KOPT-K1 (cell line): ENCODE measurements at regions not wholly inside any gene's neighbourhood (a gene's known extent, or its start where the extent isn't known, plus 50 kb on each side); places are given as distances from the start of the nearest gene placed in this dataset.
"Not testable (repeated sequence)": the region's sequence is repeated elsewhere in the genome, so short reads cannot be mapped to it uniquely, and the experiment has no call there.

Source experiments
- H3K27ac ChIP-seq: fragments of 200-600 bp; sonication (generic); 2 replicates; pipeline ENCODE4 v1.5.1; 2016; ENCODE audit warnings: antibody characterized with exemption, mild to moderate bottlenecking, low read depth, low read length; ENCODE audit not compliant: poor library complexity, severe bottlenecking
- H3K36me3 ChIP-seq: fragments of 200-600 bp; sonication (generic); 2 replicates; pipeline ENCODE4 v1.5.1; 2017; ENCODE audit warnings: antibody characterized with exemption, mild to moderate bottlenecking, low read length, moderate library complexity; ENCODE audit not compliant: insufficient read depth
- H3K9me3 ChIP-seq: fragments of 200-600 bp; sonication (generic); 2 replicates; pipeline ENCODE4 v1.5.1; 2017; ENCODE audit warnings: antibody characterized with exemption, low read length, mild to moderate bottlenecking; ENCODE audit not compliant: insufficient read depth, poor library complexity, severe bottlenecking

- Histone ChIP-seq H3K27ac (no peak overlapping the region), H3K9me3 (no peaks in the 10 kb centered on the region), H3K36me3 (no peaks in the 10 kb centered on the region)
These were observed 230.8 kb downstream of the TFAP2B start for GRCh38 chr6:51049288-51049982.

DNA sequence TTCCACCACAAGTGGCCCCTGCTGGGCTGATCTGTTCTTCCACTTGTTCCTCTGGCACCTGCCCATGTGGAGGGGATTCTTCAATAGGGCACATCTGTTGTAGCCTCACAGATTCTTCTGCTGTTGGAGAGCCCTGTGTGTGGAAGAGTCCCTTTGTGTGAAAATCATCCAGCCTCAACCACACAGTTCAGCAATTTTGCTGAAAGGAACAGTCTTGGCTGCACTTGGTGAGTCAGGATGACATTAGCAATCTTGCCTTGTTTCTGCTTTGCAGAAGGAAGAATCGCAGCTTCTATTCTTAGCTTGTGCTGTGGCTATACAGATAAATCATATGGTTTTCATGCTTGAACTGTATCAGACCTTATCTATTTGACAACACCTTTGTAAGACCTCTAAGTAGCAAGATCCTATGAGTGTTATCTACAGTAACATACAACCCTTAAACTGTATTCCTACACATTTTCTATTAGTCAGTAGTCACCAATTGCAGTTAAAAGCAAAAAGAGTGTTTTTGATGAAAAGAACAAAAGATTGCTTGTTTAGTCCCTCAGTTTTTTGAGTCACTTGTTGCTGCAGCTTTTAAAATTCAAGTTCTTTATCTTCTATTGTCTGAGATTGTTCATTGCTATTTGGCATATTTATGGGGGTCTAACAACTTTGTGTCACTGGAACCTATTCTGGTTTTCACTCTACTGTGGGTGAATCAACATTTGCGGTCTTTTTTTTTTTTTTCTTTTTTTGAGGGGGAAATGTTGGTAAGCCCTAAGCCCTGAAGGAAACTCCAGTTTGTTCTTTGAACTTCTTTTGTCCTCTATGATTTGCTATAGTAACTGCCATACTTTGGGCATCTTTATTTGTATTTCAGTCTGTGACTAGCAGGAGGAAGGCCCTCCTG, 231.6 kb downstream of the TFAP2B start:
- no peak overlapping the region for H3K27ac ChIP-seq
- no peaks in the 10 kb centered on the region for H3K9me3 ChIP-seq
- no peaks in the 10 kb centered on the region for H3K36me3 ChIP-seq

GRCh38 chr6:51052716-51053115, 234.0 kb downstream of the TFAP2B start:
- H3K27ac ChIP-seq, H3K9me3 ChIP-seq, H3K36me3 ChIP-seq: not testable (repeated sequence)

DNA sequence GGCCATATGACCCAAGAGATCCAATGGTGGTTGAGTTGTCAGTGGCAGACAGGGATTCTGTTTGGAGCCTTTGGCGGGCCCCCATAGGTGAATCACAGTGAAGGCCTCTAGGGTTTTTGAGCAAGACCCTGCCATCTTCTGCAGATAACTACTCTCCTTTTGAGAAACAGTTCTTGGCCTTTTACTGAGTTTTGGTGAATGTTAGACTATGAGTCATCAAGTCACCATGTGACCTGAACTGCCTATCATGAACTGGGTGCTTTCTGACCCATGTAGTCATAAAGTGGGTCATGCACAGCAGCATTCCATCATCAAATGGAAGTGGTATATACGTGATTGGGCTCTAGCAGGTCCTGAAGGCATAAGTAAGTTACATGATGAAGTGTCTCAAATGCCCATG, 236.6 kb downstream of the TFAP2B start:
- H3K27ac ChIP-seq, H3K36me3 ChIP-seq, H3K9me3 ChIP-seq: not testable (repeated sequence)

DNA sequence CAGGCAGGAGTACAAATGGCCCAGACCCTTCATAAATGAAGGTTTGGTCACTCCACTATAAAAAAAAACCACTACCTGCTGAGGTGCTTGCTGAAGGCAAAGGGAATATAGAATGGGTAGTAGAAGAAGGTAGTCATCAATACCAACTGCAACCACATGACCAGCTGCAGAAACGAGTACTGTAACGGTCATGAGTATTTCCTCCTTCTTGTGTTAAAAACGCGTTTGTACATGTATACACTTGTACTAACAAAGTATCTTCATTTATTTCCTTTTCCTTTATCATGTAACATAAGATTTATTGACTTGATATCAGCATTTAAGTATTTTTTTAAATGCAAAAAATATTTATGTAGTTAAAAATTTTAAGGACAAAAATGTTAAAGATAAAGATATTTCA, 238.6 kb downstream of the TFAP2B start:
- Histone ChIP-seq H3K9me3 (no peaks in the 10 kb centered on the region), H3K27ac (no peak overlapping the region), H3K36me3 (no peaks in the 10 kb centered on the region)

- Histone ChIP-seq H3K9me3 (no peaks in the 10 kb centered on the region), H3K36me3 (no peaks in the 10 kb centered on the region), H3K27ac (no peak overlapping the region)
These were observed 241.6 kb downstream of the TFAP2B start for GRCh38 chr6:51060262-51060762.

GRCh38 chr6:51062166-51062722, 243.6 kb downstream of the TFAP2B start:
- H3K36me3 ChIP-seq = no peaks in the 10 kb centered on the region
- H3K9me3 ChIP-seq = no peaks in the 10 kb centered on the region
- no peak overlapping the region for H3K27ac ChIP-seq

GRCh38 chr6:51077821-51078518, 259.3 kb downstream of the TFAP2B start:
- no peaks in the 10 kb centered on the region for H3K36me3 ChIP-seq
- no peaks in the 10 kb centered on the region for H3K9me3 ChIP-seq
- no peak overlapping the region for H3K27ac ChIP-seq

DNA sequence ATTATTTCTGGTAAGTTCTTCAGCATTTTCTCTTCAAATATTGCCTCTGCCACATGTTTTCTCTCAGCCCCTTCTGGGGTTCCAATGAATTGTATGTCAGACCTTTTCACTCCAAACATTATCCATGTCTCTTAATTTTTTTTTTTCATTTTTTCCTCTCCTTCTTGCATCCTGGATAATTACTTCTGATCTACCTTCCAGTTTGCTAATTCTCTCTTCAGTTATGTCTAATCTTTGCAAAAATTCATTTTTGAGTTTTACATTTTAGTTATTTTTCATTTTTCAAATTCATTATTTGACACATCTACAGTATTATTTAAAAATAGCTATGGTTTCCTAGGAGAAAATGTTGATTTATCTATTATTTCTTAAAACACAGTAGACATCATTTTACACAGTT, 271.7 kb downstream of the TFAP2B start:
- H3K27ac ChIP-seq = no peak overlapping the region
- no peaks in the 10 kb centered on the region for H3K36me3 ChIP-seq
- H3K9me3 ChIP-seq = peaks cover 3% of the 10 kb centered on the region

DNA sequence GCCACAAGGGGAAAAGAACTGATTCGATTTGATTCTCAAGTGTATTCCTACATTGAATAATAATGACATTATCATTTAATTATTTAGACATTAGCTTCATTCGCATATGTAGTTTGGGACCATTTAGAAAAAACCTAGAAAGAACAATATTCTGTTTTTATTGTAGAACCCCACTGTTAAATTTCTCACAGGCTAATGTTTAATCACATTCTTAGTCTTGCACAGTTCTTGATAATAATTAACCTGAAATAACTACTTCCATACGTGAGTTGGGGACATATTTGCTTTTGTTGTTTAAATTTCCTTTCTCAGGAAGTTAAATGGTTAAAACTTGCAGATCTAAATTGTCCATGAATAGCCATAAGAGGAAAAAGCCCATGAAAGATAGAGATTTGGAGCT, 275.2 kb downstream of the TFAP2B start:
- H3K27ac ChIP-seq = no peak overlapping the region
- no peaks in the 10 kb centered on the region for H3K36me3 ChIP-seq
- peaks cover 3% of the 10 kb centered on the region for H3K9me3 ChIP-seq

- Histone ChIP-seq H3K27ac (no peak overlapping the region), H3K36me3 (no peaks in the 10 kb centered on the region), H3K9me3 (peaks cover 3% of the 10 kb centered on the region)
These were observed 275.6 kb downstream of the TFAP2B start for GRCh38 chr6:51094271-51094670.

DNA sequence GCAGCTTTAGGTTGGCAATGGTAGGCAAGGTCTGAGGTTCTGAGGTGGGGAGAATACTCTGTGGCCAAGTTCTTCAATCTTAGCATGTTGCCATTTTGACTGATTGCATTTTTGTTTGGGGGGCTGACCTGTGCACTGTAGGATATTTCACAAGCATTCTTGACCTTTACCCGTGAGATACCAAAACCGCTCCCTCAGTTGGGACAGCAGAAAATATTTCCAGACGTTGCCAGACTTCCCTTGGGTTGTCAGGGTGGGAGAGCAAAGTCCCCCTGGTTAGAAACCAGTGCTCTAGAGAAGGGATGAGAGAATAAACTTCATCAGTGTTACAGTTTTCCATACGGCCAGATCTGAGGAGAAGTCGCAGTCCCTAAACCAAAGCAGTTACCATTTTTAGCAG, 279.6 kb downstream of the TFAP2B start:
- no peak overlapping the region for H3K27ac ChIP-seq
- no peaks in the 10 kb centered on the region for H3K9me3 ChIP-seq
- H3K36me3 ChIP-seq = no peaks in the 10 kb centered on the region

DNA sequence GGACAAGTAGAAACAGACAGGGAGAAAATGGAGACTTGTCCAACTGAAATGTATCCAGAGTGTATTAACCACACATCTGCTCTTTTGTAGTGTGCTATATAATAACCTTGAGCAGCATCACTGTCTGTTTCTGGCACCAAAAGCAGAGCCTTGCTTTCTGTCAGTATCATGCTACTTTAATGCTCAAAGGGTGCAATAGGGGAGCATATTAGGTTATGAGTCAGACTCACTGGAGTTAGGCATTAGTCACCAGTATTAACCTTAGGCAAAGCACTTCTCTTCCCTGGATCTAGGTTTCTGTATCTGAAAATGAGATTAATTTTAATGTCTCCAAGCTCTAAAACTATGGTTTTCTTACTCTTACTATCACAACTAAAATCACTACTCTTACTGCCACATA, 280.1 kb downstream of the TFAP2B start:
- Histone ChIP-seq H3K36me3 (no peaks in the 10 kb centered on the region), H3K27ac (no peak overlapping the region), H3K9me3 (no peaks in the 10 kb centered on the region)

DNA sequence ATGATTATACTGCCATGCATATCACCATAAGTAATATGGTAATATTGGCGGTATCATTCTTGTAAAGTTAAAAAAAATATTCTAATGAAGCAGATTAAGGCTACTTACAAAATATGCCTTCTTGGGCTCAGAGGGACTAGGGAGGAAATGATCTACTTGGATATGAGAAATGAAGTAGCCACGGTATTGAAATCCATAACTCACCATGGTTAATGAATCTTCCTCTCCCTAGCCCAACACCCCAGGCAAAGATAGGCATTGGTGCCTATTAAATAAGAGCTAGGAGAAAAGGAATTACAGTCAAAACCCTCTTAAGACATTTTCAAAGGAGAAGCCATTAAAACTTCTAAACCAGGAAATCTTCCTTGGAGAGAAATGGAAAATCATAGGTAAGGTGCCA, 280.5 kb downstream of the TFAP2B start:
- no peak overlapping the region for H3K27ac ChIP-seq
- H3K9me3 ChIP-seq = no peaks in the 10 kb centered on the region
- no peaks in the 10 kb centered on the region for H3K36me3 ChIP-seq

DNA sequence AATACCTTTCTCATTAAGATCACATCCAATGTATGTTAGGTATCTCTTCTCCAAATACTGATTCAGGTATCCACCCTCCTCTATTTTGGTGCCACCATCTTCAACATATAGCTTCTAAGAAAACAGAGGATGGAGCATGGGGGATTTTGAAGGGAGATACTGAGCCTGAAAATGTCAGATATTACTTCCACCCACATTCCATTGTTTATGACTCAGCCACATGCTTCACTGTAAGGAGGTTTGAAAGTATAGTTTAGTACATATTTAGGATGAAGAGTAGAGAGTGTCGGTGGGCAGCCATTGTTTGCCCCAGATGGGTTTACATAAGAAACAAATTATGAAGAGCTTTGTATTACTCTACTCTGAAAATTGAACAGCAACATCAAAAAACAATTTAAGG, 286.7 kb downstream of the TFAP2B start:
- Histone ChIP-seq H3K36me3 (no peaks in the 10 kb centered on the region), H3K9me3 (no peaks in the 10 kb centered on the region), H3K27ac (no peak overlapping the region)
